ENCODE measurements at regions not wholly inside any gene's neighbourhood (a gene's known extent, or its start where the extent isn't known, plus 50 kb on each side); places are given as distances from the start of the nearest gene placed in this dataset.

- Histone ChIP-seq H4K20me1 (ENCODE audit: insufficient read depth) (no peaks in the 10 kb centered on the region), H3K27me3 (ENCODE audit: insufficient read depth, low read depth) (no peaks in the 10 kb centered on the region), H3K79me2 (ENCODE audit: insufficient read depth, low read depth) (no peaks in the 10 kb centered on the region), H3K9ac (no peak overlapping the region), H3K4me2 (no peak overlapping the region), H3K4me3 (IDR thresholded peaks at IDR 0.05; ENCODE audit: insufficient read depth, low read depth, low read length) (no peak overlapping the region), H3K4me1 (ENCODE audit: low read depth, poor library complexity, severe bottlenecking) (no peaks in the 10 kb centered on the region), H3K27ac (no peak overlapping the region), H2AFZ (ENCODE audit: low read depth) (no peak overlapping the region), H3K36me3 (ENCODE audit: insufficient read depth) (no peaks in the 10 kb centered on the region)
- no peak for TF ChIP-seq CTCF (conservative IDR thresholded peaks at IDR 0.05; ENCODE audit: low read depth, low read length)
These were observed 407.4 kb downstream of the TEX13C start for GRCh38 chrX:125727117-125727516.

GRCh38 chrX:125736008-125736729 is 416.5 kb downstream of the TEX13C start:
- Histone ChIP-seq H4K20me1 (ENCODE audit: insufficient read depth) (no peaks in the 10 kb centered on the region), H3K4me3 (IDR thresholded peaks at IDR 0.05; ENCODE audit: insufficient read depth, low read depth, low read length) (no peak overlapping the region), H3K27ac (no peak overlapping the region), H3K4me2 (no peak overlapping the region), H3K9ac (no peak overlapping the region), H3K36me3 (ENCODE audit: insufficient read depth) (no peaks in the 10 kb centered on the region), H3K79me2 (ENCODE audit: insufficient read depth, low read depth) (no peaks in the 10 kb centered on the region), H3K4me1 (ENCODE audit: low read depth, poor library complexity, severe bottlenecking) (no peaks in the 10 kb centered on the region), H2AFZ (ENCODE audit: low read depth) (no peak overlapping the region), H3K27me3 (ENCODE audit: insufficient read depth, low read depth) (no peaks in the 10 kb centered on the region)
- TF ChIP-seq CTCF (conservative IDR thresholded peaks at IDR 0.05; ENCODE audit: low read depth, low read length) = no peak

GRCh38 chrX:125742811-125743210 is 423.1 kb downstream of the TEX13C start:
- H3K4me2 ChIP-seq = no peak overlapping the region

GRCh38 chrX:125744914-125745313 is 421.2 kb downstream of the DCAF12L2 start:
- no peaks in the 10 kb centered on the region for H3K4me1 ChIP-seq (ENCODE audit: low read depth, poor library complexity, severe bottlenecking)
- no peak for TF ChIP-seq CTCF (conservative IDR thresholded peaks at IDR 0.05; ENCODE audit: low read depth, low read length)
- H3K79me2 ChIP-seq (ENCODE audit: insufficient read depth, low read depth) = no peaks in the 10 kb centered on the region
- no peaks in the 10 kb centered on the region for H3K36me3 ChIP-seq (ENCODE audit: insufficient read depth)
- H3K27ac ChIP-seq = no peak overlapping the region
- no peaks in the 10 kb centered on the region for H4K20me1 ChIP-seq (ENCODE audit: insufficient read depth)
- H3K4me3 ChIP-seq (IDR thresholded peaks at IDR 0.05; ENCODE audit: insufficient read depth, low read depth, low read length) = no peak overlapping the region
- no peak overlapping the region for H2AFZ ChIP-seq (ENCODE audit: low read depth)
- H3K9ac ChIP-seq = no peak overlapping the region
- H3K27me3 ChIP-seq (ENCODE audit: insufficient read depth, low read depth) = no peaks in the 10 kb centered on the region
- no peak overlapping the region for H3K4me2 ChIP-seq

More at GRCh38 chrX:125742811-125743210, 423.1 kb downstream of the TEX13C start:
- no peak for TF ChIP-seq CTCF (conservative IDR thresholded peaks at IDR 0.05; ENCODE audit: low read depth, low read length)
- Histone ChIP-seq H3K9ac (no peak overlapping the region), H3K27me3 (ENCODE audit: insufficient read depth, low read depth) (no peaks in the 10 kb centered on the region), H3K79me2 (ENCODE audit: insufficient read depth, low read depth) (no peaks in the 10 kb centered on the region), H4K20me1 (ENCODE audit: insufficient read depth) (no peaks in the 10 kb centered on the region), H3K27ac (no peak overlapping the region), H2AFZ (ENCODE audit: low read depth) (no peak overlapping the region), H3K4me3 (IDR thresholded peaks at IDR 0.05; ENCODE audit: insufficient read depth, low read depth, low read length) (no peak overlapping the region), H3K4me1 (ENCODE audit: low read depth, poor library complexity, severe bottlenecking) (no peaks in the 10 kb centered on the region), H3K36me3 (ENCODE audit: insufficient read depth) (no peaks in the 10 kb centered on the region)
